Left renal cortex interstitium (tissue), 4 donors: ENCODE measurements at regions not wholly inside any gene's neighbourhood (a gene's known extent, or its start where the extent isn't known, plus 50 kb on each side); places are given as distances from the start of the nearest gene placed in this dataset.

ENCODE experiments used
- DNase-seq, 4 donors: peaks; one replicate each; pipeline ENCODE4 v3.0.0-alpha.2; 2013; ENCODE audit warnings: low read depth in 4 of 4, low spot score in 2 of 4, missing footprints in 1 of 4

DNA sequence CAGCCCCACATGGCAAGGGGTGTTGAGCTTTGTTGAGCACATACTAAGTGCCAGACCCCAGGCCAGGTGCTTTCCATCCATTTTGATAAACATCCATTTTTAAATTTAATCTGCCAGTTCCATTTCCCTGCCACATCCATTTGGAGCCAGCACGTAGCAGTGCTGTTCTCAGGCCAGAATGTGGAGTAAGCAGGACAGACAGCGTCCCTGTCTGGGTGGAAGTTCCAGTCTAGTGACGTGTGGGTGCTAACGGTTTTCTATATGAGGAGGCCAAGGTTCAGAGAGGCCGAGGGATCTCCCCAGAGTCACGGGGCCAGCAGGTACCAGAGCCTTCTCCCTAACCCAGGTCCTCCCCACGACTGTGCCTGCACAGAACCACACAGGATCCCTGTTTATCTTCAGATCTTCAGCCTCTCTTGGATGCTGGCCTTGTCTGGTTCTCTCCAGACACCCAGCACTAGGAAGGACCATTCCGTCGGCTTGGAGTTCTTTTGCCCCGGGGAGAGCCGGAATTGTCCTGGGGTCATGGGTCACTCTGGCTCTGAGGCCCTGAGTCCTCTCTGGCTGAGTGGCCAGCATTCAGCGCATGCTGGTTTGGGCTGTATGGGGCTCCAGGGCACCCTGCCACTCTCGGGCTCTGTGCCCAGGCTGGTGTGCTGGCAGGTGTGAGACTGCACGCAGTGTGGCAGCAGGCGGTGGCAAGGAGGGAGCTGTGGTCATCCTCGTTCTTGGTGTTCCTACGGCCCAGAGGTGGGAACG, 63.6 kb upstream of the PPARA start:
- no peak for DNase-seq

DNA sequence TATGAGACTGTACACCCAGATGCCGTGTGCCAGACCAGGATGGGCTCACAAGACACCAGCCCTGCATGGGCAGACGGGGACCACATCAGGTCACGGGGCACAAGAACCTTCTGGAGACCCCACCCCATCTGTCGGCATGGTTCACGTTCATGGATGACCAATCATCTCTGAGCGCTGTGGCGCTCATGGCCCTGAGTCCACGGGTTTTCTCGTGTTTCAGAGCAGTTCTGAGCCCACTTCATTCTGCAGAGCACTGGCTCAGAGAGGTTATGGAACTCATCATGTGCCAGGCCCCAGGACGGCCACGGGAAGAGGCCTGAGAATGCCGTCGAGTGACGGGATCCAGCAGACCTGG, 63.0 kb upstream of the PPARA start:
- no peak for DNase-seq

GRCh38 chr22:46087816-46088277, 62.5 kb upstream of the PPARA start:
- no peak for DNase-seq

GRCh38 chr22:46088541-46089311, 61.6 kb upstream of the PPARA start:
- DNase-seq: no peak

DNA sequence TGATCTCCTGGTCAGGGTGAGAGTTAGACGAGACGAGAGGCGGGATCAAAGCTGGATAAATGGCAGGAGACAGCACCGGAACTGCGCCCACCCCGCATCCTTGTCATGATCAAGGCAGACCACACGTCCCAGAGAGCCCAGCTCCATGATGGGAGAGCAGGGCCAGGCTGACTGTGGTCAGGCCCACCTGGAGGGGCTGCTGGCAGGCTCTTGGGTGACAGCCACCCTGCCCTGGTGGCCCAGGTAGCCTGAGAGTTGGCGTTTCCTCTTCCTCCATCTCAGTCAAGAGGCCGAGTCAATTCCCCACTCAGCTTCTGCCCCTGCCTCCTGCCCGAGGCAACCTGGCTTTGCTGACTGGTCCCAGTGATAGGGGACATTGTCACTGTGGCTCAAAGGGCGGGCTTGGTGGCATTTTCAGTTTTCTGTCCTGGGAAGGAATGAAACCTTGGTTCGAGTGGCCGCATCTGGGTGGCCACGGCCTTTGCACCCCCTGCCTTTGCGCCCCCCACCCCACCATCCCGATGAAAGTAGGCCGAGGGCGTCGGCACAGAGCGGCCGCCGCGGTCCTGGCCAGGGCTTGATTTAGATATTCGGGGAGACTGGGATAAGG, 60.8 kb upstream of the PPARA start:
- no peak for DNase-seq

GRCh38 chr22:46090036-46090591, 60.2 kb upstream of the PPARA start:
- no peak for DNase-seq

- no peak for DNase-seq
Measured at GRCh38 chr22:46090631-46091201, 59.6 kb upstream of the PPARA start.

DNA sequence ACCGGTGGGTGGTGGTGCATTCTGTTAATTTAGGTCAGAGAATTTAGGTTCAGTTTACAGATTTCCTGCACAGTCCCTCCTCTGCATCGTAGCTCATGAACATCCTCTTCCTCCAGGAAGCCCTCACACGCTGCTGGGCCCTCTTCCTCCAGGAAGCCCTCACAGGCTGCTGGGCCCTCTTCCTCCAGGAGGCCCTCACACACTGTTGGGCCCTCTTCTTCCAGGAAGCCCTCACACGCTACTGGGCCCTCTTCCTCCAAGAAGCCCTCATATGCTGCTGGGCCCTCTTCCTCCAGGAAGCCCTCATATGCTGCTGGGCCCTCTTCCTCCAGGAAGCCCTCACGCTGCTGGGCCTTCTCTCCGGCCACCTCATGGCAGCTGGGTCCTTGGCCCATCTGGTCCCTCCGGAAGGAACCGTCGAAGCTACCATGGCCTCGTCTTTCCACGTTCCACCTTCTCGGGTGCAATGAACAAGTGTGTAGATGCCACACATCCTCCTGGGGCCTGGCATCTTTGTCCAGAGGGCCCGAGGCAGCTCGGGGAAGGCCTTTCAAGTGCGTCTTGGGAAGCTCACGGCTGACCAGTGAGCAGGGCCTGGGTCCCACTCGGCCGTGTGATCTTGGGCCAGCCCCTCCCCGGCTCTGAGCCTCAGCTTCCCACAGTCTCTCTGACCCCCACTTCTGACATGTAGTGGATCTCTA, 58.9 kb upstream of the PPARA start:
- DNase-seq: no peak

- DNase-seq: no peak
Measured at GRCh38 chr22:46092011-46092410, 58.3 kb upstream of the PPARA start.

GRCh38 chr22:46092670-46093410, 57.5 kb upstream of the PPARA start:
- no peak for DNase-seq

GRCh38 chr22:46093796-46094195, 56.5 kb upstream of the PPARA start:
- DNase-seq: no peak

- no peak for DNase-seq
Measured at GRCh38 chr22:46094676-46095075, 55.6 kb upstream of the PPARA start.

DNA sequence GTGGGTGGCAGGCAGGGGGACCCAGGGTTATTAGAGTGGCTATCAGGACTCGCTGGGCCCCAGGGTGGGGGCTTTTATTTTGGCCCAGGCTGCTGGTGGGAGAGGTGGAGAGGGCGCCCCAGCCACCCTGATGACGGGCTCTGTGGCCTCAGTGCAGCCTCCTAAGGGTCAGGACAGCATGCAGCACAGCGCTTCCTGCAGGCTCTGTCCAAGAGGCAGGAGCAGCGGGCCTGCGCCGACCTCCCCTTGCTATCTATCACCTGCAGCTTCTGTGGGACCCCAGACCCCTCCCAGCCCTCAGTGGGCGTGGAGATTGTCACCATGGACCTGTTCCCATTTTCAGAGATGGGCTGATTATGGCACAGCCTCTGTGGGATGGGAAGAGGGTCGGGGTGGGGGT, 54.3 kb upstream of the PPARA start:
- no peak for DNase-seq

- no peak for DNase-seq
Measured at GRCh38 chr22:46096706-46097230, 53.6 kb upstream of the PPARA start.

DNA sequence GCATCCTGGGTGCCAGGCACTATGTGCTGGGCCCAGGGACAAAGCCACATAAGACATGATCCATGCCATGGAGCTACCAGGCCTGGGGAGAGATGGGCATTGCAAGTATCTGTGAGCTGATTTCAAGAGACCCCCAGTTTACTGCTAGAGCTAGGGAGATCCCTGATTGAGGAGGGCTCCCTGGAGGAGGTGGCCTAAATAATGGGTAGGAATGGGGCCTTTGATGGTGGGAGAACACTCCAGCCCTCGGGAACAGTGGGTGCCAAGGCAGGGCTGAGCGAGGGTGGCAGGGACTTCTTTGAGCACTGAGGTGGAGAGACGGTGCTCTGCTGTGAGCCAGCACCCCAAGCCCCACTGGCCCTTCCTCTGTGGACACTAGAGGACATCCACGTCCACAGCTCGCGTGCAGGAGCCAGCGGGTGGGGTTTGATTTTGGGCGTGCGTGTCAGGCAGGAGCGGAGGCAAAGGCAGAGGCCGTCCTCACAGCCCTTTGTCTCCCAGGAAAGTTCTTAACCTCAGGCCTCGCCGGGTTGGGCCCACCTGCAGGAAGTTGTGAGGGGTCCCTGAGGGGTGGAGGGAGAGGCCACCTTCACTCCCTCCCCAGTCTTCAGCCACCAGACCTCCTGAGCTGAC, 52.9 kb upstream of the PPARA start:
- no peak for DNase-seq

GRCh38 chr22:46098525-46099475, 51.5 kb upstream of the PPARA start:
- DNase-seq: no peak

DNA sequence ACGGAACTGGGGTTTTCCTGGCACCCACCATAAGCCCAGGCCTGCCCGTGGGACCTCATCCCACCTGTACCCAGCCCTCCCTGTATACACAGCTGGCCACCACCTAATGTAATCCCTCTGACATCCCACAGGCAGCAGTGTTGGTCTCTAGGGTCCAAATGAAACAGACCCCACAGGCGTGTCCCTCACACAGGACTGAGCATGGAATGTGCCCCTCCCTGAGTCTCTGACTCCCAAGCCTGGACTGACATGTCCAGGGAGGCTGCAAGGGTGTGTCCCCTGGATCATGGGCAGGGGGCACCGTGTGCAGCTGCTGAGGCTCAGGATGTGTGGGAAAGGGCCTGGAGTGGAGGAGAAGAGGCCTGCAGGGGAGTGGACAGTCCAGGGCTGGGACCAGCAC, 50.6 kb upstream of the PPARA start:
- no peak for DNase-seq
